HPDE6-E6E7 (cell line): ENCODE measurements at regions not wholly inside any gene's neighbourhood (a gene's known extent, or its start where the extent isn't known, plus 50 kb on each side); places are given as distances from the start of the nearest gene placed in this dataset.
"Not testable (repeated sequence)": the region's sequence is repeated elsewhere in the genome, so short reads cannot be mapped to it uniquely, and the experiment has no call there.

Source experiments
- DNase-seq: peaks from one replicate; pipeline ENCODE4 v3.0.0; 2011; ENCODE audit warnings: missing footprints; ENCODE audit errors: extremely low spot score

DNA sequence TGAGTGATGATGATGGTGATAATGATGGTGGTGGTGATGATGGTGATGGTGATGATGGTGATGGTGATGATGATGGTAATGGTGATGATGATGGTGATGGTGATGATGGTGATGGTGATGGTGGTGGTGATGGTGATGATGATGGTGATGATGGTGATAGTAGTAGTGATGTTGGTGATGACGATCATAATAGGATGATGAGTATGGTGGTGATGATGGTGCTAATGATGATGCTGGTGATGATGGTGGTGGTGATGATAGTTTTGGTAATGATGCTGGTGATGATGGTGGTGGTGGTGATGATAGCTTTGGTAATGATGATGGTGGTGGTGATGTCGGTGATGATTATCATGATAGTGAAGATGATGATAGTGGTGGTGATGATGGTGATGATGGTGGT, 171.5 kb upstream of the SFSWAP start:
- no peak for DNase-seq

DNA sequence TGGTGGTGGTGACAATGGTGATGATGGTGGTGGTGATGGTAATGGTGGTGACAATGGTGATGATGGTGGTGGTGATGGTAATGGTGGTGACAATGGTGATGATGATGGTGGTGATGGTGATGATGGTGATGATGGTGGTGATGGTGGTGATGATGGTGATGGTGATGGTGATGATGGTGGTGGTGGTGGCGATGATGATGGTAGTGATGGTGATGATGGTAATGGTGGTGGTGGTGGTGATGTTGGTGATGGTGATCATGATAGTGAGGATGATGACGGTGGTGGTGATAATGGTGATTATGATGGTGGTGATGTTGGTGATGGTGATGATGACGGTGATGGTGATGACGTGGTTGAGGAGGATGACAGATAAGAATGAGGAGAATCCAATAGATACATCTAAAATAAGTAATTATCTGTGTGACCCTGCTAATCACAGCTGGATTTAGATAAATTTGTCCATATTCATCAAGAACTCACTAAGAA, 170.7 kb upstream of the SFSWAP start:
- no peak for DNase-seq

DNA sequence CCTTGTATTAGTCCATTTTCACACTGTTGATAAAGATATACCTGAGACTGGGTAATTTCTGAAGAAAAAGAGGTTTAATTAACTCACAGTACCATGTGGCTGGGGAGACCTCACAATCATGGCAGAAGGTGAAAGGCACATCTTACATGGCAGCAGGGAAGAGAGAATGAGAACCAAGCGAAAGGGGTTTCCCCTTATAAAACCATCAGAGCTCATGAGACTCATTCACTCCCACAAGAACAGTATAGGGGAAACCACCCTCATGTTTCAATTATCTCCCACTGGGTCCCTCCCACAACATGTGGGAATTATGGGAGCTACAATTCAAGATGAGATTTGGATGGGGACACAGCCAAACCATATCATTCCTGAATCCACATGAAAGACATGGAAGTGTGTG, 169.4 kb upstream of the SFSWAP start:
- not testable (repeated sequence) for DNase-seq

- no peak for DNase-seq
Measured at GRCh38 chr12:131542351-131542750, 168.5 kb upstream of the SFSWAP start.

GRCh38 chr12:131543040-131543439, 167.8 kb upstream of the SFSWAP start:
- DNase-seq = no peak

- no peak for DNase-seq
Measured at GRCh38 chr12:131547555-131547954, 163.3 kb upstream of the SFSWAP start.

DNA sequence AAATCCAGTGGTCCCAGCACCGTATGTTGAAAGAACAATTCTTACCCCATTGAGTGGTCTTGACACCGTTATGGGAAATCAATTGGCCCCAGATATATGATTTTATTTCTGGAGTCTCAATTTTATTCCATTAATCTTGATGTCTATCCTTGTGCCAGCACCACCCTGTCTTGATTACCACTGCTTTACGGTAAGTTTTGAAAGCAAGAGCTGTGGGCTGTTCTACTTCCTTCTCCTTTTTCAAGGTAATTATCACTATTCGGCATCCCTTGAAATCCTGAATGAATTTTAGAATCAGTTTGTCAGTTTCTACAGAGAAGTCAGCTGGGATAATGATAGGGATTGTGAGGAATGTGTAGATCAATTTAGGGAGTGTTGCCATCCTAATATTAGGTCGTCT, 160.8 kb upstream of the SFSWAP start:
- no peak for DNase-seq

DNA sequence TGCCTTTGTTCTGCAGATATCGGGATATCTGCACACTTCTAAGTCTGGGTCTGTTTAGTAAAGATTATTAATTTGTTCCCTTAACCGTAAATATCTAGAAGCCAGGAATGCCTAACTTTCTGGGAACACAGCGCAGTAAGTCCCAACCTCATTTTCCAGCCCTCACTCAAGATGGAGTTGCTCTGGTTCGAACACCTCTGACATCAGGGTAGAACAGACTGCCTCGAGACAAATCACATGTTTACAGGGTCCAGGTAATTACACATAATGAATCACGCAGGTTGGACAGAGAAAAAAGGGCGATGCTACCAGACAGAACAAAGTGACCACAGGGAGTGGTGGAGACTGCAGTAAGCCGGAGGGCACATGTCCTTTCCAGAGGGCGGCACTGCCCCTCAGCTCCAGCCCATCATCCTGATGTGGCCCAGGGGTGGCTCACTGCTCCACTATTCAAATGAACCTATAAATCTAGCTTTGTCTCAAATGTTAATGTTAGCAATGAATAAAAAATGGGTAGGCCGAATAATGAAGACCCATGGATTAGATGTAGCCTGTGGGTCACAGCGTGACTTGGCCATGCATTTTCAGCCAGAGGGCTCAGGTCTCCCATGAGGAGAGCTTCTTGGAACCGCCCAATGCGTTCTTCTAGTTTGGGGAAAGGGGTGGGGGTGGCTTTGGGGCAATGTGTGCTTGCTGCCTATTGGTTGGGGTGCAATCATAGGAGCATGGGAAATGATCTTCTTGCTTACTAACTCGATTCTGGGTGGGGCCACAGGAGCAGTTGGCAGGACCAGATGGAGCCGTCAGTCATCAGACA, 159.0 kb upstream of the SFSWAP start:
- no peak for DNase-seq

DNA sequence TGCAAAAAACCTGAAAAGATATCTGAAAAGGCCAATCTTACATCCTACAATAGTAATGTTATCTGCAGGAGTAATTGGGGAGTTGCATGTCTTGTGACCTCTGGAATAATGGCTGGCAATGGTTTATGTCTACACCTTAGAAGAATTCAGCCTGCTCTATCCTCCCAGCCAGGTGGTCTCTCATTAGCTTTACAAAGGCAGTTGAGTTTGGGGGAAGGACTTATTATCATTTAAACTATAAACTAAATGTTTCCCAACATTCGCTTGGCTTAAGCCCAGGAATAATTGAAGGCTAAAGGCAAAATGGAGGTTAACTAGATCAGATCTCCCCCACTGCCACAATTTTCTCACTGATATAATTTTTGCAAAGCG, 158.4 kb upstream of the SFSWAP start:
- no peak for DNase-seq

- no peak for DNase-seq
Measured at GRCh38 chr12:131553096-131553777, 157.7 kb upstream of the SFSWAP start.

GRCh38 chr12:131555197-131555846, 155.6 kb upstream of the SFSWAP start:
- DNase-seq = no peak

- no peak for DNase-seq
Measured at GRCh38 chr12:131555866-131556265, 155.0 kb upstream of the SFSWAP start.

DNA sequence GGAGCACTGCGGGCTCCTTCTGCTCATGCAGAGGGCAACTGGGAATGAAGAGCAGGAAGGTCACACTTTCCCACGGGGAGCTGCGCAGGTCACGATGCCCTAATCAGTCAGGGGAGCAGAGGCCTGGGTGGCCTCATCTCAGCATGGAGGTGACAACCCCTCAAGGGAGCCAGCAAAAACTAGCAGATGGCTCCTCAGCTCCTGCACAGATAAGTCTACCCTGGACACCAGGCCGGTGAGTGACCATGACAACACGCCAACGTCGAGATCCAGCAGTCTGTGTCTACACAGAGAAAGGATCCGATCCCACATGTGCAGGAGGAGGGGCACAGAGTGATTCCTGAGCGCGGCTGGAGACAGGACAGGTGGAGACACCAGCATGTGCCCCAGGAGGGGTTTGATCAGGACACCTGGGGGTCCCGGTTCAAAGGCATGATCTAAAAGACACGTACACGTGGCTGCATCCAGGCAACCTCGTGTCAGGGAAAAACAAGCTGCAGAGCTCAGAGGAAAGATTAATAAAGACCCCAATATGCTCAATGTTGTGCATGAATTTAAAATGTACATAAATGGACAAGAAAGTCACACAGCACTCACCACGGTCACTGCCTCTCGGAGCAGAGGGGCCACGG, 153.7 kb upstream of the SFSWAP start:
- DNase-seq = no peak

DNA sequence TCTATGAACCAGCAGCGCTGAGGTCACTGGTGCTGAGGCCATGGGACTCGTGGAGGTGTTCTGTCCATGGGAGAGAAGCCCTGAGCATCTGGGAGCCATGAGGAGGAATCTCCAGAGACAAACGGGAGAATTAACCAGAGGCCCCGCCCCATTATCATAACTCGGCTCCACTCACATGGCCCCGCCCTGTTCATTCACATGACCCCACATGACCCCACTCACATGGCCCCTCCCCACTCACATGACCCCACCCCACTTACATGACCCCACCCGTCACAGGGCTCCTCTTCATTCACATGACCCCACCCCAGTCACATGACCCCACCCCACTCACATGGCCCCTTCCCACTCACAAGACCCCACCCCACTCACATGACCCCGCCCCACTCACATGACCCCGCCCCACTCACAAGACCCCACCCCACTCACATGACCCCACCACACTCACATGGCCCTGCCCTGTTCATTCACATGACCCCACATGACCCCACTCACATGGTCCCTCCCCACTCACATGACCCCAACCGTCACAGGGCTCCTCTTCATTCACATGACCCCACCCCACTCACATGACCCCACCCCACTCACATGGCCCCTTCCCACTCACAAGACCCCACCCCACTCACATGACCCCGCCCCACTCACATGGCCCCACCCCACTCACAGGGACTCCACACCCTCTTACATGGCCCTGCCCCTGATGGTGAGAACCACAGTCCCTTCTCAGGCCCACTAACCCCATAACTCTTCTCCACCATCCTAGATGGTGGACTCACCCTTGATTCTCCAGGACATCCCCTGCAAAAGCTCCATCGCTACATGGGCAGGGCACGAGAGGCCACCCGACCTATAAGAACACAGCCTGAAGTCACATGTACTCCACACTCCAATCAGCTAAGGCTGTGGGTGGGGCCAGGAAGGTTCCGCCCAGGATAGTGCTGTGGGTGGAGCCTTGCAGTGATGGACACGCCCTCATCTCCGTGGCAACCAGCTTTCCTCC, 151.1 kb upstream of the SFSWAP start:
- no peak for DNase-seq

DNA sequence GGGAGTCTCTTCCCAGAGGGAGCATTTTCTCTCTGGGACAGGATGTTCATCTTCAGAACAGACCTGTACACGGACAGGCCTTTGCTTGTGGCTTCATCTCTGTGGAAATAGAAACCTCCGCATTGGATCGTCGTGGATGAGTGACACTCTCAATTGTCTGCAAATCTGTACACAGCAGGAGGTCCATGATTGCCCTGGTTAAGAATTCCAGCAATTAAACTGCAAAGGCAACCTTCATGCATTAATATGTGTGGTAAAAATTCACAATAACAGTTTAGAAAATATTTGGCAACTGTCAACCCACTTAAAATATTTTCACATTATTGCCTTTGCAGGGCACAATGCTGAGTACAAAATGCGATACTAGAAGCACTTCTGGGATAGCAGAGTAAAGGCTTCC, 149.8 kb upstream of the SFSWAP start:
- no peak for DNase-seq

DNA sequence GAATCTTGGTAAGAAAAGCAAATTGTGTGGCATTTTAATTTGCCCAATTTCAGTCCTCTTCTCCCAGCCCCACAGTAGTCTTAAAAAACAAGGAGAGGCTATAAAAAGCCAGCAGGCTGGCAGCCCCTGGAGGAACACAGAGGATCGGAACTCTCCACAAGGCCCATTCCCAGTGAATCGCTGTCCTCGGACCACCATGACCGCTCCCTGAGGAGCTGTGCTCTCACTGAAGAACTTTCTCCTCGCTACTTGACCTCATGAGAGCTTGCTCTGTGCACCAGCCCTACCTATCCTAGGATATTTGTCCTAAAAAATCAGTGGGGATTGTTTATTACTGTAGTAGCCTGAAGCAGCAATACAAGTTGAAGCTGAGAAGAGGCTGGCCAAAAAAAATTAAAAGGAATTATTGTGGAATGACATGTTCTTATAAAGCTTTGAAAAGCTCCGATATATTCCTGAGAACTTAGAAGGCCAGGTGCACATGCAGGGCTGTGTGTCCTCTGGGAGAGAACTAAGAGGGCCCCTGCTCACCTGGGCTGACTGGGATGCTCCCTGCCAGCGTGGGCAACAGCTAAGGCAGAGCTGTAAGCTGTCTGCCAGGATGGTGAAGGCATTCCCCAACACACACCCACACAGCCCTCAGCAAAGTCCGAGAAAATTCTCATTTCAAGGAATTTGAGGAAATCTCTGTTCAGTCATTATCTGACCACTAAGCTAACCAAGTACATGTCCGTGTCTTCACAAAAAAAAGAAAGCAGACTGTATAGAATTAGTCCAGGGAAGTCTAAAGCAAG, 148.8 kb upstream of the SFSWAP start:
- DNase-seq = no peak

GRCh38 chr12:131564138-131564727, 146.7 kb upstream of the SFSWAP start:
- DNase-seq = not testable (repeated sequence)

- no peak for DNase-seq
Measured at GRCh38 chr12:131564845-131565244, 146.0 kb upstream of the SFSWAP start.

DNA sequence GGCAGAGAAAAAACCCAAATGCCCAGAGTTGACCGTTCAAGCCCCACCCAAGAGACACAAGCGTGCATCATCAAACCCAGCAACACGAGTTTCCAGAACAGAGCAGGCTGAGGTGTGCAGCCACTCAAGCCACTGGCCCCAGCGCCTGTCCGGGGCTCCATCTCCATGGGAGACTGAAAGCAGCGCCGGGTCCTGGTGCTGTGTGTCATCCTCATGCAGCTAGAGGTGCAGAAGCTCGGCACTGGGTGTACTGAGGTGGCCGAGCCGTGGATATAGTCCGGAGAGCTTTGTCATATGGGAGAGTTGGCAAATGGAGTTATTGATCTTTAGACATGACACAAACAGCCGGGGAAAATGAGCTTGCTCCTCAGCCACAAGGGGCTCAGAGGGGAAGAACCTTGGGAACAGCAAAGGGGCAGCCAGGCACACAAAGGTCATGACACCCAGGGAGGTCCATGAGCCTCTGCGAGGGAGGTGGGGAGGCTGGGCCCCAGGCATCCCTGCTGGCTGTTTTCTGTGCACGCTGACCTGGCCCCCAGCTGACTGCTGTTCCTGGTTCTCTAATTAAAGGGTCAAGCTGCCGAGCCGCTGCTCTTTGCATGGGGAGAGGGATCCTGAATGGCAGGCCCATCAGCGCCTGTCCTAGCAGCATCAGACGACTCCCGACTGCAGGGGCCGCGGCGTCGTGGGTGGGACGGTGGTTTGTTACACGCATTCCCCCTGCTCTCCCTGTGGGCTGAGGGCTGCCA, 145.4 kb upstream of the SFSWAP start:
- no peak for DNase-seq
